ENCODE measurements at regions not wholly inside any gene's neighbourhood (a gene's known extent, or its start where the extent isn't known, plus 50 kb on each side); places are given as distances from the start of the nearest gene placed in this dataset.
"Not testable (repeated sequence)": the region's sequence is repeated elsewhere in the genome, so short reads cannot be mapped to it uniquely, and the experiment has no call there.

DNA sequence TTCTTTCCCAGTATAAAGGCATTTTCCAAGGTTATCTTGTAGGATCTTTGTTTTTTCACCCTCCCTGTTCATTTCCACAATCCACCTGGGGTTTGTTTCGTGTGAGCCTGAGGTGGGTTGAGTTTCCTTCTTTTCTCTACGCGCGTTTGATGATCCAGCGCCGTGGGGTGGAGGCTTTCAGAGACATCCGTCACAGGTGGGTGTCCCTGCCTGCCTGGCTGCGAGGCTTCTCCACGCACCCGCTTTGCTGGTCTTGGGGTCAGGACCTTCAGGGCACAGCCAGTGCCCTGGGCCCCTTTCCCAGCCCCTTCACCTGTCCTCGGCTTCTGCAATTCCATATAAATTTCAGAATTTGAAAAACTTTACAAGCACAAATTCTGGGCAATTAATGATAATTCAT, 109.0 kb upstream of the ALKAL2 start:
- DNase-seq (no peak), ATAC-seq (replicated peaks) (no peak)
- Mint-ChIP-seq H3K4me3 (no peak overlapping the region), H3K4me1 (ENCODE audit: low read depth in 2 of 2) (peaks cover 10 to 17% of the 10 kb centered on the region in 2 donors), H3K36me3 (ENCODE audit: insufficient read depth) (peaks cover 5% of the 10 kb centered on the region), H3K27me3 (no peaks in the 10 kb centered on the region), H3K27ac (no peak overlapping the region), H3K9me3 (no peaks in the 10 kb centered on the region)

DNA sequence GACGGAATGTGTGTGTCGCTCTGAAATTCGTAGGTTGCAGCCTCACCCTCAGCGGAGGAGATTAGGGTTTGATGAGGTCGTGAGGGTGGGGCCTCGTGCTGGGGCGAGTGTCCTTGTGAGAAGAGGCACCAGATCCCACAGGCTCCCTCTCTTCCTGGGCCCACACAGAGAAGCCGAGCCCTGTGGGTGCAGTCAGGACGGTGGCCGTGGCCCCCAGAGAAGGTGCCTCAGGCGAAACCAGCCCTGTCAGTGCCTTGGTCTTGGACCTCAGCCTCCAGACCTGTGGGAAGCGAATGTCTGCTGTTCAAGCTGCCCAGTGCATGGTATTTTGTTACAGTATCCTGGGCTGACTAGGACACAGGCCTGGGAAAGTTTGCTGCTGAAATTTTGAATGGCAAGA, 108.0 kb upstream of the ALKAL2 start:
- ATAC-seq (replicated peaks) = no peak

DNA sequence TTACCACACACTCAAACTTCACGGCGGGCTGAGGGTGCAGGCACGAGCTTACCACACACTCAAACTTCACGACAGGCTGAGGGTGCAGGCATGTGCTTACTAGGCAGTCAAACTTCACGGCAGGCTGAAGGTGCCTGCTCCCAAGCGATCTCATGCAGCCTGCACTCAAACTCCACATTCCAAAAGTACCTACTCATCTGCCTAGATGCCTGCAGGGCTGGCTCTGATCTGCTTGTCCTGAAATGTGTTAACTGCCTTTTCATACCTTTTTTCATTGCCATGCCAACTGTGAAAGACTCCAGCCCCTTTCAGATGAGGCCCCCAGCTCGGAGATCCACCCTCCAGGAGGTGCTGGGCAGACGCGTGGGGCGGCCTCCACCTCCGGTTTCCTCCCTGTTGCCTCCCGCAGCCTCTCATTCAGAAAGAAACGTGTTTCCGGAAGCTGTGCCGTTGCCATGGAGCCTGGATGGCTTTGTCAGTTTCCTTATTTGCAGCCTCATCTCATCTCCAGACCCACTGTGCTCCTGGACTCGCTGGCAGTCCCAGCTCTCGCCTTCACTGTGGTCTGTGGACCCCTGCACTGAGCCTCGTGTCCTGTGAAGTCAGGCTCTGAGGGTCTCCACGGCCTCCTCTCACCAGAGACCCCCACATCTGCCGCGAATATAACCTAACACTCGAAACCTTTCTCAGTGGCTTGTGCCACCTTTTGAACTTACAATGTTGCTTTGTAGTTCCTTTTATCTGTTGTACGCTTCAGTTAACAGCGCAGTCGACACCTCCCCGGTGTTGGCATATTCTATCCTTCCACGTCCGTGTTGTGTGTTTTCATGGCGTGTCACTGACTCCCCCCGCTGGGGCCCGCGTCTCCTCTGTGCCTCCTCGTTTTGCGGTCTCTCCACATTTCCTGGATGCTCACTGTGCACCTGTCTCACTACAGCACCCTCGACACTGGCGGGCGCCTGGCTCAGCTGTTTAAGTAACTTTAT, 106.1 kb upstream of the ALKAL2 start:
- H3K4me1 Mint-ChIP-seq (ENCODE audit: low read depth in 2 of 2) = peaks cover 10 to 17% of the 10 kb centered on the region in 2 donors
- no peaks in the 10 kb centered on the region for H3K27me3 Mint-ChIP-seq
- peak; percentile 89 for ATAC-seq (replicated peaks)
- H3K9me3 Mint-ChIP-seq = peaks cover 2 to 3% of the 10 kb centered on the region in 2 donors
- H3K27ac Mint-ChIP-seq = peak overlapping the region; percentile 89 to 93
- H3K36me3 Mint-ChIP-seq (ENCODE audit: insufficient read depth) = peaks cover 5% of the 10 kb centered on the region
- peak; percentile 49 to 59 (median 51) for DNase-seq
- H3K4me3 Mint-ChIP-seq = peak overlapping the region; percentile 78 to 87

More for the DNA sequence above, 108.0 kb upstream of the ALKAL2 start:
- H3K9me3 Mint-ChIP-seq = no peaks in the 10 kb centered on the region
- peaks cover 10 to 17% of the 10 kb centered on the region in 2 donors for H3K4me1 Mint-ChIP-seq (ENCODE audit: low read depth in 2 of 2)
- DNase-seq = no peak
- H3K36me3 Mint-ChIP-seq (ENCODE audit: insufficient read depth) = peaks cover 5% of the 10 kb centered on the region
- H3K27me3 Mint-ChIP-seq = no peaks in the 10 kb centered on the region
- no peak overlapping the region for H3K4me3 Mint-ChIP-seq
- H3K27ac Mint-ChIP-seq = peak overlapping the region in 1 of 2 donors; percentile 65

DNA sequence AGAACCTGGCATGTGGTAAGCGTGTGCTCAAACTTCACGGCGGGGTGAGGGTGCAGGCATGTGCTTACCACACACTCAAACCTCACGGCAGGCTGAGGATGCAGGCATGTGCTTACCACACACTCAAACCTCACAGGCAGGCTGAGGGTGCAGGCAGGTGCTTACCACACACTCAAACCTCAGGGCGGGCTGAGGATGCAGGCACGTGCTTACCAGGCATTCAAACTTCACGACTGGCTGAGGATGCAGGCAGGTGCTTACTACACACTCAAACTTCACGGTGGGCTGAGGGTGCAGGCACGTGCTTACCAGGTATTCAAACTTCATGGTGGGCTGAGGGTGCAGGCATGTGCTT, 105.0 kb upstream of the ALKAL2 start:
- Mint-ChIP-seq H3K27ac (peak overlapping the region in 1 of 2 donors; percentile 89), H3K9me3 (peaks cover 3 to 7% of the 10 kb centered on the region in 2 donors), H3K4me3 (peak overlapping the region; percentile 78 to 87), H3K36me3 (ENCODE audit: insufficient read depth) (peaks cover 5% of the 10 kb centered on the region), H3K27me3 (no peaks in the 10 kb centered on the region), H3K4me1 (ENCODE audit: low read depth in 2 of 2) (peaks cover 10 to 17% of the 10 kb centered on the region in 2 donors)
- ATAC-seq (replicated peaks) (no peak), DNase-seq (no peak)

DNA sequence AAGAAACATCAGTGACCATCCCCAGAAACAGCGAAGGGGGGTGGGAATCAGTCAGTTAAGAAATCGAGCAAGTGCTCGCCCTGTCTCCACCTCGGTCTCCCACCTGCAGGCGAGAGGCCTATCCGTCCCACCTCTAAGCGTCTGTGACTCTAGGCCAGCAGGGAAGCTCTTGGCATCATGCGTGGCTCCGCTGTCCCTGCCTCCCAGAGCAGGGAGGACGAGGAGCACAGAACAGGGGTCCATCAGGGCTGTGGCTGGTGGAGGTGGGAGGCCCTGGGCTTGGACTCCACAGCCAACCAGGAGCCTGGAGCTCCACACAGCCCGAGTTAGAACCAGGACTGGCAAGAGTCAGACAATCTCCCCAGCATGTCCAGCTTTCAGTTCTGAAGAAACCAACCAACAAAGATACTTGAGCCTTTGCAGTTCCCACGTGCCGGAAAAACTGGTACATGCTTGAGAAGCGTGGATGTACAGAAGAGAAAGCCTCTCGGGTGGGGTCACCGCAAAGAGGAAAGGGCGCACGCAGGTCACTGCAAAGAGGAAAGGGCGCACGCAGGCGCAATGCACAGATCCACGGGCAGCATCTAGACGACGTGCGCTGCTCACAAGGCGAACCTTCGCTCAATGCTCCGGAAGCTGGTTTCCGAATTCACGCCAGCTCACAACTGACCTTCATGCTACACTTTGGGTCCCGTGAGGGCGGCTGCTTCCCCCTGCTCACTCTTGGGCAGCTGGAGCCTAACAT, 104.5 kb upstream of the ALKAL2 start:
- Mint-ChIP-seq H3K4me1 (ENCODE audit: low read depth in 2 of 2) (peaks cover 10 to 17% of the 10 kb centered on the region in 2 donors), H3K27me3 (no peaks in the 10 kb centered on the region), H3K4me3 (peak overlapping the region in 1 of 2 donors; percentile 87), H3K27ac (no peak overlapping the region), H3K36me3 (ENCODE audit: insufficient read depth) (peaks cover 5% of the 10 kb centered on the region), H3K9me3 (peaks cover 3 to 7% of the 10 kb centered on the region in 2 donors)
- DNase-seq (no peak), ATAC-seq (replicated peaks) (no peak)

DNA sequence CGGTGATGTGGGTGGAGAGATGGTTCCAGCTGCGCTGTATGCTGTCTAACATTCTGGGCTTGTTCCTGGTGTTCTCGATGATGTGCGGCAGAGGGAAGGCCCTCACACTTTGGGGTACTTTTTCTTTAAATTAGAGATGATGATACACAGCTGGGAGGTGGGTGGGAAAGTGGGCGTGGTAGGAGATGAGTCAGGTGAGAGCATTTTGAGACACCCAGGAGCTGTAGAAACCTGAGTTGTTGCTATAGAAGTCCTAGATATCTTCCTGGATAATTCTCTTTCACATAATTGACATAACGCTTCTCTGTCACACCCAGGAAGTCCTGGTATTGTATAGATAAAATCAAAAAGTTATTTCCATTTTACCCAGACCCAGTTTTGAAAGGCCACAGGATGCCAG, 103.8 kb upstream of the ALKAL2 start:
- H3K27me3 Mint-ChIP-seq = no peaks in the 10 kb centered on the region

DNA sequence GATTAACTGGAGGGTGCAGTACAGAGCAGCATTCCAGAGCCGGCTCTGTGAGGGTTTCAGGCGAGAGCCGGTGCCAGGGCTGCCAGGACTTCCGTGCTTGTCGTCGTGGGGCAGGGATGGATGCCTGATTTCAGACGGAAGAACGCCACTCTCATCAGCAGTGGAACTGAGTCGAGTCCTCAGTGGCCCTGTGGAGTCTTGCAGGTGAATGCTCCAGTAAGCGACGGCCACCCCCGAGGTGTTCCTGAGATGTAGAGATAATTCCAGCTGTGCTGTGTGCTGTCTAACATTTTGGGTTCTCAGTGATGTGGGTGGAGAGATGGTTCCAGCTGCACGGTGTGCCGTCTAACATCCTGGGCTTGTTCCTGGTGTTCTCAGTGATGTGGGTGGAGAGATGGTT, 103.1 kb upstream of the ALKAL2 start:
- Mint-ChIP-seq H3K4me3 (no peak overlapping the region), H3K27ac (no peak overlapping the region), H3K4me1 (ENCODE audit: low read depth in 2 of 2) (peaks cover 10 to 17% of the 10 kb centered on the region in 2 donors), H3K27me3 (no peaks in the 10 kb centered on the region), H3K36me3 (ENCODE audit: insufficient read depth) (peaks cover 5% of the 10 kb centered on the region), H3K9me3 (peaks cover 3 to 7% of the 10 kb centered on the region in 2 donors)
- ATAC-seq (replicated peaks) = no peak
- no peak for DNase-seq

More for the DNA sequence above, 103.8 kb upstream of the ALKAL2 start:
- DNase-seq (no peak), ATAC-seq (replicated peaks) (no peak)
- Mint-ChIP-seq H3K9me3 (peaks cover 3 to 7% of the 10 kb centered on the region in 2 donors), H3K27ac (no peak overlapping the region), H3K4me3 (no peak overlapping the region), H3K36me3 (ENCODE audit: insufficient read depth) (peaks cover 5% of the 10 kb centered on the region), H3K4me1 (ENCODE audit: low read depth in 2 of 2) (peaks cover 10 to 17% of the 10 kb centered on the region in 2 donors)

DNA sequence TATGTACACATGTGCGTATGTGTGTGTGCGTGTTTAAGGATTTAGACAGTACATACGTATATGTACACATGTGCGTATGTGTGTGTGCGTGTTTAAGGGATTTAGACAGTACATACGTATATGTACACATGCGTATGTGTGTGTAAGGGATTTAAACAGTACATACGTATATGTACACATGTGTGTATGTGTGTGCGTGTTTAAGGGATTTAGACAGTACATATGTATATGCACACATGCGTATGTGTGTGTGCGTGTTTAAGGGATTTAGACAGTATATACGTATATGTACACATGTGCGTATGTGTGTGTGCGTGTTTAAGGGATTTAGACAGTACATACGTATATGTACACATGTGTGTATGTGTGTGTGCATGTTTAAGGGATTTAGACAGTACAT, 102.1 kb upstream of the ALKAL2 start:
- ATAC-seq (replicated peaks); DNase-seq; H3K36me3 Mint-ChIP-seq (ENCODE audit: insufficient read depth); H3K27ac Mint-ChIP-seq; H3K9me3 Mint-ChIP-seq; H3K27me3 Mint-ChIP-seq; H3K4me3 Mint-ChIP-seq: not testable (repeated sequence)
- peaks cover 10 to 17% of the 10 kb centered on the region in 2 donors for H3K4me1 Mint-ChIP-seq (ENCODE audit: low read depth in 2 of 2)

DNA sequence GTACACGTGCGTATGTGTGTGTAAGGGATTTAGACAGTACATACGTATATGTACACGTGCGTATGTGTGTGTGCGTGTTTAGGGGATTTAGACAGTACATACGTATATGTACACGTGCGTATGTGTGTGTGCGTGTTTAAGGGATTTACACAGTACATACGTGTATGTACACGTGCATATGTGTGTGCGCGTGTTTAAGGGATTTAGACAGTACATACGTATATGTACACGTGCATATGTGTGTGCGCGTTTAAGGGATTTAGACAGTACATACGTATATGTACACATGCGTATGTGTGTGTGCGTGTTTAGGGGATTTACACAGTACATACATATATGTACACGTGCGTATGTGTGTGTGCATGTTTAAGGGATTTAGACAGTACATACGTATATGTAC, 100.9 kb upstream of the ALKAL2 start:
- ATAC-seq (replicated peaks); H3K4me3 Mint-ChIP-seq; H3K27me3 Mint-ChIP-seq; H3K36me3 Mint-ChIP-seq (ENCODE audit: insufficient read depth); H3K4me1 Mint-ChIP-seq (ENCODE audit: low read depth in 2 of 2); DNase-seq; H3K27ac Mint-ChIP-seq; H3K9me3 Mint-ChIP-seq: not testable (repeated sequence)

DNA sequence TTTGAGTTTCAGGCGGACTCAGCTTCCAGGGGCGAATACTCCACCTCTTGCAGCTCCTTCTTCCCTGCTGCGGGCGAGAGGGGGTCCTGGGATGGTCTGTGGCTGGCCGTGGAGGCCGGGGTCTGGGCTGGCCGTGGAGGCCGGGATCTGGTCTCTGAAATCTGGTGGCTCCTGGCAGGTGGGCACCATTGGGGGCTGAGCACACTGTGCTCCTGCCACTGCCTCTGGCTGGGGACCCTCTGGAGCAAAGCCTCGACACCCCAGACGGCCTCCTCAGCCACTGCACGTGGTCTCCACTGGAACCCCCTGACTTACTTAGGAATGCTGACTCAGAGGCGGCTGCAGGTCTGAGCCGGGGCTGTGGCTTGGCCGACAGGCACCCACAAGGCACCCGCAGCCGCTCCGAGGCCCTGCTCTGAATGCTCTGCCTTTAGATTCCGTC, 100.1 kb upstream of the ALKAL2 start:
- Mint-ChIP-seq H3K27ac (no peak overlapping the region), H3K36me3 (ENCODE audit: insufficient read depth) (no peaks in the 10 kb centered on the region), H3K4me3 (no peak overlapping the region), H3K27me3 (no peaks in the 10 kb centered on the region), H3K4me1 (ENCODE audit: low read depth in 2 of 2) (peaks cover 0 to 3% of the 10 kb centered on the region in 2 donors), H3K9me3 (peaks cover 3 to 7% of the 10 kb centered on the region in 2 donors)
- no peak for ATAC-seq (replicated peaks)
- no peak for DNase-seq

DNA sequence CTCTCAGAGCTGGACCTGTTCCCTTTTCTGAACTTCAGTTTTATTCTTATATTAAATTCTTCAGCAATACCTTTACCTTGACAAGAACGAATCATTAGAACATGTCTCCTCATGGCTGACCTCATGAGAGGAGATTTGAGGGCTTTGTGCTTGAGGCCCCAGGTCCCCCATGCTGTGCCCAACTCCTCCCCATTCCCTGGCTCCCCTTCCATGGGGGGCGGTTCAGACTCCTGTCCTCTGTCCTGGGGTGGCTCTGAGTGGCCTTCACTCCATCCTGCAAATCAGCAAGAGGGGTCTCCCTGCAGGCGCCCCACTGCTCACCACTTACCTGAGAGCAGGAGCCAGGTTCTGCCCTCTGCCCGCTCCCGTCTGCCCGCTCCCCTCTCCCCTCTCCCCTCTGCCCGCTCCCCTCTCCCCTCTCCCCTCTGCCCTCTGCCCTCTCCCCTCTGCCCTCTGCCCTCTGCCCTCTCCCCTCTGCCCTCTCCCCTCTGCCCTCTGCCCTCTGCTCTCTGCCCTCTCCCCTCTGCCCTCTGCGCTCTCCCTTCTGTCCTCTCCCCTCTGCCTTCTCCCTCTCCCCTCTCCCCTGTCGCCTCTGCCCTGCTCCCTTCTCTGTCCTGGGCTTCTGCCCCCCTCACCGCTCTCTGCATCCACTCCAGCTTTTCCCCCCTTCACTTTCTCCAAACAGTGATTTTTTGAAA, 98.7 kb upstream of the ALKAL2 start:
- Mint-ChIP-seq H3K27ac (no peak overlapping the region), H3K4me1 (ENCODE audit: low read depth in 2 of 2) (no peaks in the 10 kb centered on the region), H3K4me3 (no peak overlapping the region), H3K9me3 (peaks cover 3 to 7% of the 10 kb centered on the region in 2 donors), H3K27me3 (peaks cover 0 to 7% of the 10 kb centered on the region in 2 donors), H3K36me3 (ENCODE audit: insufficient read depth) (no peaks in the 10 kb centered on the region)
- DNase-seq (no peak), ATAC-seq (replicated peaks) (no peak)

DNA sequence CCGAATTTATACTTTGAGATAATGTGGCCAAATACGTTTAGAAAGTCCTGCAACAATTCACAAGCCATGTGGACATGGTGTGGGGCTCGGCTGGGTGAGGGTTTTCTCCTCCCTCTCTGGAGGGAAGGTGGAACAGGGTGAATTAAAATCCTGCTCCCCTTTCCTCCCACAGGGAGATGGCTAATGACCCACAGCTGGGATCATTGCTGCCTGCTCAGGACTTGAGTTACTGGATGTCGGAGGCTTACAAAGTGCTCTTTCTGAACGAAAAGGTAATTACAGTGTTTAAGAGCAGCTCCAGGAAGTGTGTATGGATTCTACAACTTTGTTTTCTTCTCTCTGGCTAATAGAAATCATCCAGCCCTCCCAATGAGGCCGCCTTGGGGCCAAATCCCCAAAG, 97.9 kb upstream of the ALKAL2 start:
- Mint-ChIP-seq H3K27ac (no peak overlapping the region), H3K4me3 (no peak overlapping the region), H3K4me1 (ENCODE audit: low read depth in 2 of 2) (no peaks in the 10 kb centered on the region), H3K9me3 (peaks cover 3 to 7% of the 10 kb centered on the region in 2 donors), H3K36me3 (ENCODE audit: insufficient read depth) (no peaks in the 10 kb centered on the region), H3K27me3 (peaks cover 0 to 12% of the 10 kb centered on the region in 2 donors)
- no peak for DNase-seq
- ATAC-seq (replicated peaks) = no peak

DNA sequence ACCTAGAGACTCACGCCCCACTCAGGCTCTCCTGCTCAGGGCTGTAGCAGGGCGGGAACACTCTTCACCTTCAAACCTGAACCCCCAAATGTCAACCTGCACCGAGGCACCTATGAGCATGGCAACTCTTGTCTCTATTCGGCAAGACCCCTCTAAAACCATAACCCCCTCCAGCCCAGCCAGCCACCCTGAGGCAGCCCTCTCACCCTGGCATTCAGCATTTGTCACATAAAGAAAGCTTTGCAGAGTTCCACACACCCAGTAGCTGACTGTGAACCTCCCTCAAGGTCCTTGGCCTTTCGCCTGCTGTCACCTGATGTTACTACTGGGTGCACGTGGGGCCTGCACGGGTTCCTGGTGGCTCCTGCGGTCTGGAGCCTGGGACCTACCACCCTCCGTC, 97.2 kb upstream of the ALKAL2 start:
- Mint-ChIP-seq H3K36me3 (ENCODE audit: insufficient read depth) (no peaks in the 10 kb centered on the region), H3K4me3 (no peak overlapping the region)

More for the DNA sequence above, 97.2 kb upstream of the ALKAL2 start:
- Mint-ChIP-seq H3K4me1 (ENCODE audit: low read depth in 2 of 2) (no peaks in the 10 kb centered on the region), H3K9me3 (peaks cover 3 to 7% of the 10 kb centered on the region in 2 donors), H3K27ac (no peak overlapping the region), H3K27me3 (peaks cover 0 to 17% of the 10 kb centered on the region in 2 donors)
- ATAC-seq (replicated peaks) (no peak), DNase-seq (no peak)

Measured in effector memory CD8-positive, alpha-beta T cell (primary cell).